GM23338 (cell line): ENCODE measurements at regions not wholly inside any gene's neighbourhood (a gene's known extent, or its start where the extent isn't known, plus 50 kb on each side); places are given as distances from the start of the nearest gene placed in this dataset.

ENCODE experiments used
- ATAC-seq: fragments of 200-7000 bp; cut with Tn5 transposase; 3 replicates; pipeline ENCODE4 v1.9.1; 2020
- DNase-seq: peaks from one replicate; pipeline ENCODE4 v3.0.0-alpha.2; 2015; ENCODE audit warnings: low spot score
- H2AFZ ChIP-seq: fragments of 200-600 bp; sonication (generic); 2 replicates; pipeline ENCODE4 v1.8.0; 2016; ENCODE audit warnings: antibody characterized with exemption, mild to moderate bottlenecking, moderate library complexity
- H3F3A ChIP-seq: fragments of 200-600 bp; sonication (generic); replicated peaks from 2 replicates; pipeline ENCODE4 v1.8.0; 2017; ENCODE audit warnings: antibody characterized with exemption, mixed run types, low read depth
- H3K27ac ChIP-seq: fragments of 200-600 bp; sonication (generic); 2 replicates; pipeline ENCODE4 v1.6.1; 2016; ENCODE audit warnings: low read depth
- H3K27me3 ChIP-seq: fragments of 200-600 bp; sonication (generic); 2 replicates; pipeline ENCODE4 v1.8.0; 2016; ENCODE audit warnings: mild to moderate bottlenecking, mixed run types, moderate library complexity; ENCODE audit not compliant: insufficient read depth
- H3K36me3 ChIP-seq: fragments of 200-600 bp; sonication (generic); 2 replicates; pipeline ENCODE4 v1.8.0; 2016; ENCODE audit warnings: mild to moderate bottlenecking; ENCODE audit not compliant: insufficient read depth
- H3K4me1 ChIP-seq: fragments of 200-600 bp; sonication (generic); 2 replicates; pipeline ENCODE4 v1.8.0; 2016; ENCODE audit warnings: mild to moderate bottlenecking, moderate library complexity; ENCODE audit not compliant: insufficient read depth
- H3K4me2 ChIP-seq: fragments of 200-600 bp; sonication (generic); 2 replicates; pipeline ENCODE4 v1.7.1; 2017; ENCODE audit warnings: mixed run types
- H3K4me3 ChIP-seq: fragments of 200-600 bp; sonication (generic); 2 replicates; pipeline ENCODE4 v1.6.1; 2016; ENCODE audit warnings: mixed run types
- H3K79me2 ChIP-seq: fragments of 200-600 bp; sonication (generic); replicated peaks from 2 replicates; pipeline ENCODE4 v1.8.0; 2017; ENCODE audit warnings: mild to moderate bottlenecking; ENCODE audit not compliant: insufficient read depth
- H3K9me2 ChIP-seq: fragments of 200-600 bp; sonication (generic); 2 replicates; pipeline ENCODE4 v1.8.0; 2017; ENCODE audit not compliant: insufficient read depth
- H4K20me1 ChIP-seq: fragments of 200-600 bp; sonication (generic); replicated peaks from 2 replicates; pipeline ENCODE4 v1.8.0; 2017; ENCODE audit warnings: mild to moderate bottlenecking; ENCODE audit not compliant: insufficient read depth
- H3K27ac Mint-ChIP-seq: 2 replicates; pipeline ENCODE4 v1.8.0; 2020; ENCODE audit warnings: inconsistent platforms, mild to moderate bottlenecking, moderate library complexity, mixed read lengths
- H3K27me3 Mint-ChIP-seq: 3 replicates; pipeline ENCODE4 v1.8.0; 2022; ENCODE audit warnings: low read depth, mild to moderate bottlenecking, moderate library complexity, mixed read lengths, inconsistent platforms; ENCODE audit not compliant: insufficient read depth, poor library complexity
- H3K36me3 Mint-ChIP-seq: 3 replicates; pipeline ENCODE4 v1.8.0; 2021; ENCODE audit warnings: low read depth, mild to moderate bottlenecking, inconsistent platforms, moderate library complexity, mixed read lengths
- H3K4me1 Mint-ChIP-seq: 3 replicates; pipeline ENCODE4 v1.8.0; 2020; ENCODE audit warnings: mild to moderate bottlenecking, inconsistent platforms, mixed read lengths
- H3K4me3 Mint-ChIP-seq: 3 replicates; pipeline ENCODE4 v1.8.0; 2021; ENCODE audit warnings: moderate library complexity, mild to moderate bottlenecking, inconsistent platforms, mixed read lengths
- H3K9me3 Mint-ChIP-seq: 3 replicates; pipeline ENCODE4 v1.8.0; 2020; ENCODE audit warnings: moderate library complexity, mild to moderate bottlenecking, inconsistent platforms, mixed read lengths
- EZH2phosphoT487 ChIP-seq: fragments of 200-600 bp; sonication (generic); IDR thresholded peaks from one replicate; pipeline ENCODE4 v1.8.1; 2018; ENCODE audit warnings: antibody characterized with exemption; ENCODE audit not compliant: unreplicated experiment
- JUNB ChIP-seq: IDR thresholded peaks from one replicate; pipeline ENCODE4 v1.6.1; 2016; ENCODE audit warnings: antibody characterized with exemption; ENCODE audit not compliant: unreplicated experiment
- ZNF114 ChIP-seq: fragments of 250-450 bp; sonication (Bioruptor Pico); IDR thresholded peaks from 2 replicates; pipeline ENCODE4 v1.5.0; 2020; ENCODE audit warnings: mild to moderate bottlenecking, moderate library complexity
- TF ChIP-seq, protein P1 (sequence below): IDR thresholded peaks from one replicate; pipeline ENCODE4 v1.6.1; 2018; ENCODE audit warnings: antibody characterized with exemption; ENCODE audit not compliant: unreplicated experiment
- TF ChIP-seq, protein P2 (sequence below): fragments of 250-450 bp; sonication (Bioruptor Pico); IDR thresholded peaks from 2 replicates; pipeline ENCODE4 v1.5.0; 2020; ENCODE audit warnings: mild to moderate bottlenecking, moderate library complexity
- TF ChIP-seq, protein P3 (sequence below), 2 experiments: fragments of 200-600 bp in 1 of 2; sonication (generic) in 1 of 2; conservative IDR thresholded peaks; 2 replicates each; pipeline versions ENCODE4 v1.5.1 to v1.6.1; 2016 to 2017; ENCODE audit warnings: antibody characterized with exemption in 2 of 2, low read depth in 2 of 2, mild to moderate bottlenecking in 2 of 2, moderate library complexity in 1 of 2

GRCh38 chr1:25169168-25169567, 63.1 kb downstream of the SYF2 start (continued):
- TF ChIP-seq, protein P1, sequence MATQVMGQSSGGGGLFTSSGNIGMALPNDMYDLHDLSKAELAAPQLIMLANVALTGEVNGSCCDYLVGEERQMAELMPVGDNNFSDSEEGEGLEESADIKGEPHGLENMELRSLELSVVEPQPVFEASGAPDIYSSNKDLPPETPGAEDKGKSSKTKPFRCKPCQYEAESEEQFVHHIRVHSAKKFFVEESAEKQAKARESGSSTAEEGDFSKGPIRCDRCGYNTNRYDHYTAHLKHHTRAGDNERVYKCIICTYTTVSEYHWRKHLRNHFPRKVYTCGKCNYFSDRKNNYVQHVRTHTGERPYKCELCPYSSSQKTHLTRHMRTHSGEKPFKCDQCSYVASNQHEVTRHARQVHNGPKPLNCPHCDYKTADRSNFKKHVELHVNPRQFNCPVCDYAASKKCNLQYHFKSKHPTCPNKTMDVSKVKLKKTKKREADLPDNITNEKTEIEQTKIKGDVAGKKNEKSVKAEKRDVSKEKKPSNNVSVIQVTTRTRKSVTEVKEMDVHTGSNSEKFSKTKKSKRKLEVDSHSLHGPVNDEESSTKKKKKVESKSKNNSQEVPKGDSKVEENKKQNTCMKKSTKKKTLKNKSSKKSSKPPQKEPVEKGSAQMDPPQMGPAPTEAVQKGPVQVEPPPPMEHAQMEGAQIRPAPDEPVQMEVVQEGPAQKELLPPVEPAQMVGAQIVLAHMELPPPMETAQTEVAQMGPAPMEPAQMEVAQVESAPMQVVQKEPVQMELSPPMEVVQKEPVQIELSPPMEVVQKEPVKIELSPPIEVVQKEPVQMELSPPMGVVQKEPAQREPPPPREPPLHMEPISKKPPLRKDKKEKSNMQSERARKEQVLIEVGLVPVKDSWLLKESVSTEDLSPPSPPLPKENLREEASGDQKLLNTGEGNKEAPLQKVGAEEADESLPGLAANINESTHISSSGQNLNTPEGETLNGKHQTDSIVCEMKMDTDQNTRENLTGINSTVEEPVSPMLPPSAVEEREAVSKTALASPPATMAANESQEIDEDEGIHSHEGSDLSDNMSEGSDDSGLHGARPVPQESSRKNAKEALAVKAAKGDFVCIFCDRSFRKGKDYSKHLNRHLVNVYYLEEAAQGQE: no peak
- no peak for TF ChIP-seq EZH2phosphoT487
- TF ChIP-seq ZNF114 (CRISPR knock-in tag): no peak

GRCh38 chr1:25168193-25169071, 63.9 kb downstream of the SYF2 start:
- TF ChIP-seq, protein P2, sequence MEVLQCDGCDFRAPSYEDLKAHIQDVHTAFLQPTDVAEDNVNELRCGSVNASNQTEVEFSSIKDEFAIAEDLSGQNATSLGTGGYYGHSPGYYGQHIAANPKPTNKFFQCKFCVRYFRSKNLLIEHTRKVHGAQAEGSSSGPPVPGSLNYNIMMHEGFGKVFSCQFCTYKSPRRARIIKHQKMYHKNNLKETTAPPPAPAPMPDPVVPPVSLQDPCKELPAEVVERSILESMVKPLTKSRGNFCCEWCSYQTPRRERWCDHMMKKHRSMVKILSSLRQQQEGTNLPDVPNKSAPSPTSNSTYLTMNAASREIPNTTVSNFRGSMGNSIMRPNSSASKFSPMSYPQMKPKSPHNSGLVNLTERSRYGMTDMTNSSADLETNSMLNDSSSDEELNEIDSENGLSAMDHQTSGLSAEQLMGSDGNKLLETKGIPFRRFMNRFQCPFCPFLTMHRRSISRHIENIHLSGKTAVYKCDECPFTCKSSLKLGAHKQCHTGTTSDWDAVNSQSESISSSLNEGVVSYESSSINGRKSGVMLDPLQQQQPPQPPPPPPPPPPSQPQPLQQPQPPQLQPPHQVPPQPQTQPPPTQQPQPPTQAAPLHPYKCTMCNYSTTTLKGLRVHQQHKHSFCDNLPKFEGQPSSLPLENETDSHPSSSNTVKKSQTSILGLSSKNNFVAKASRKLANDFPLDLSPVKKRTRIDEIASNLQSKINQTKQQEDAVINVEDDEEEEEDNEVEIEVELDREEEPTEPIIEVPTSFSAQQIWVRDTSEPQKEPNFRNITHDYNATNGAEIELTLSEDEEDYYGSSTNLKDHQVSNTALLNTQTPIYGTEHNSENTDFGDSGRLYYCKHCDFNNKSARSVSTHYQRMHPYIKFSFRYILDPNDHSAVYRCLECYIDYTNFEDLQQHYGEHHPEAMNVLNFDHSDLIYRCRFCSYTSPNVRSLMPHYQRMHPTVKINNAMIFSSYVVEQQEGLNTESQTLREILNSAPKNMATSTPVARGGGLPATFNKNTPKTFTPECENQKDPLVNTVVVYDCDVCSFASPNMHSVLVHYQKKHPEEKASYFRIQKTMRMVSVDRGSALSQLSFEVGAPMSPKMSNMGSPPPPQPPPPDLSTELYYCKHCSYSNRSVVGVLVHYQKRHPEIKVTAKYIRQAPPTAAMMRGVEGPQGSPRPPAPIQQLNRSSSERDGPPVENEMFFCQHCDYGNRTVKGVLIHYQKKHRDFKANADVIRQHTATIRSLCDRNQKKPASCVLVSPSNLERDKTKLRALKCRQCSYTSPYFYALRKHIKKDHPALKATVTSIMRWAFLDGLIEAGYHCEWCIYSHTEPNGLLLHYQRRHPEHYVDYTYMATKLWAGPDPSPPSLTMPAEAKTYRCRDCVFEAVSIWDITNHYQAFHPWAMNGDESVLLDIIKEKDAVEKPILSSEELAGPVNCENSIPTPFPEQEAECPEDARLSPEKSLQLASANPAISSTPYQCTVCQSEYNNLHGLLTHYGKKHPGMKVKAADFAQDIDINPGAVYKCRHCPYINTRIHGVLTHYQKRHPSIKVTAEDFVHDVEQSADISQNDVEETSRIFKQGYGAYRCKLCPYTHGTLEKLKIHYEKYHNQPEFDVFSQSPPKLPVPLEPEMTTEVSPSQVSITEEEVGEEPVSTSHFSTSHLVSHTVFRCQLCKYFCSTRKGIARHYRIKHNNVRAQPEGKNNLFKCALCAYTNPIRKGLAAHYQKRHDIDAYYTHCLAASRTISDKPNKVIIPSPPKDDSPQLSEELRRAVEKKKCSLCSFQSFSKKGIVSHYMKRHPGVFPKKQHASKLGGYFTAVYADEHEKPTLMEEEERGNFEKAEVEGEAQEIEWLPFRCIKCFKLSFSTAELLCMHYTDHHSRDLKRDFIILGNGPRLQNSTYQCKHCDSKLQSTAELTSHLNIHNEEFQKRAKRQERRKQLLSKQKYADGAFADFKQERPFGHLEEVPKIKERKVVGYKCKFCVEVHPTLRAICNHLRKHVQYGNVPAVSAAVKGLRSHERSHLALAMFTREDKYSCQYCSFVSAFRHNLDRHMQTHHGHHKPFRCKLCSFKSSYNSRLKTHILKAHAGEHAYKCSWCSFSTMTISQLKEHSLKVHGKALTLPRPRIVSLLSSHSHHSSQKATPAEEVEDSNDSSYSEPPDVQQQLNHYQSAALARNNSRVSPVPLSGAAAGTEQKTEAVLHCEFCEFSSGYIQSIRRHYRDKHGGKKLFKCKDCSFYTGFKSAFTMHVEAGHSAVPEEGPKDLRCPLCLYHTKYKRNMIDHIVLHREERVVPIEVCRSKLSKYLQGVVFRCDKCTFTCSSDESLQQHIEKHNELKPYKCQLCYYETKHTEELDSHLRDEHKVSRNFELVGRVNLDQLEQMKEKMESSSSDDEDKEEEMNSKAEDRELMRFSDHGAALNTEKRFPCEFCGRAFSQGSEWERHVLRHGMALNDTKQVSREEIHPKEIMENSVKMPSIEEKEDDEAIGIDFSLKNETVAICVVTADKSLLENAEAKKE: no peak
- TF ChIP-seq, protein P3, sequence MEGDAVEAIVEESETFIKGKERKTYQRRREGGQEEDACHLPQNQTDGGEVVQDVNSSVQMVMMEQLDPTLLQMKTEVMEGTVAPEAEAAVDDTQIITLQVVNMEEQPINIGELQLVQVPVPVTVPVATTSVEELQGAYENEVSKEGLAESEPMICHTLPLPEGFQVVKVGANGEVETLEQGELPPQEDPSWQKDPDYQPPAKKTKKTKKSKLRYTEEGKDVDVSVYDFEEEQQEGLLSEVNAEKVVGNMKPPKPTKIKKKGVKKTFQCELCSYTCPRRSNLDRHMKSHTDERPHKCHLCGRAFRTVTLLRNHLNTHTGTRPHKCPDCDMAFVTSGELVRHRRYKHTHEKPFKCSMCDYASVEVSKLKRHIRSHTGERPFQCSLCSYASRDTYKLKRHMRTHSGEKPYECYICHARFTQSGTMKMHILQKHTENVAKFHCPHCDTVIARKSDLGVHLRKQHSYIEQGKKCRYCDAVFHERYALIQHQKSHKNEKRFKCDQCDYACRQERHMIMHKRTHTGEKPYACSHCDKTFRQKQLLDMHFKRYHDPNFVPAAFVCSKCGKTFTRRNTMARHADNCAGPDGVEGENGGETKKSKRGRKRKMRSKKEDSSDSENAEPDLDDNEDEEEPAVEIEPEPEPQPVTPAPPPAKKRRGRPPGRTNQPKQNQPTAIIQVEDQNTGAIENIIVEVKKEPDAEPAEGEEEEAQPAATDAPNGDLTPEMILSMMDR (conservative IDR thresholded peaks at IDR 0.05; ENCODE audit: low read depth in 2 of 2): peak; percentile 15 to 47; a peak in 2 of 4 replicates
- no peak for TF ChIP-seq JUNB
- Histone ChIP-seq H3K9me2 (no peaks in the 10 kb centered on the region), H3K36me3 (no peaks in the 10 kb centered on the region), H3K4me1 (peaks cover 4% of the 10 kb centered on the region; the same call in 1 of the 2 replicates), H3K4me2 (no peak overlapping the region), H3F3A (no peaks in the 10 kb centered on the region), H4K20me1 (no peaks in the 10 kb centered on the region), H3K79me2 (no peaks in the 10 kb centered on the region), H2AFZ (peak overlapping the region; percentile 59; the same call in 1 of the 2 replicates), H3K27ac (no peak overlapping the region), H3K4me3 (no peak overlapping the region), H3K27me3 (no peaks in the 10 kb centered on the region)
- Mint-ChIP-seq H3K4me3 (no peak overlapping the region), H3K4me1 (peaks cover 10% of the 10 kb centered on the region), H3K36me3 (no peaks in the 10 kb centered on the region), H3K27ac (no peak overlapping the region), H3K9me3 (no peaks in the 10 kb centered on the region), H3K27me3 (peaks cover 3% of the 10 kb centered on the region)
- ATAC-seq (peak; percentile 76), DNase-seq (peak; percentile 28)
